ENCODE measurements at regions not wholly inside any gene's neighbourhood (a gene's known extent, or its start where the extent isn't known, plus 50 kb on each side); places are given as distances from the start of the nearest gene placed in this dataset.
"Not testable (repeated sequence)": the region's sequence is repeated elsewhere in the genome, so short reads cannot be mapped to it uniquely, and the experiment has no call there.

- no peak for DNase-seq
Observed at GRCh38 chr1:222058249-222058648, 316.4 kb upstream of the DUSP10 start.

DNA sequence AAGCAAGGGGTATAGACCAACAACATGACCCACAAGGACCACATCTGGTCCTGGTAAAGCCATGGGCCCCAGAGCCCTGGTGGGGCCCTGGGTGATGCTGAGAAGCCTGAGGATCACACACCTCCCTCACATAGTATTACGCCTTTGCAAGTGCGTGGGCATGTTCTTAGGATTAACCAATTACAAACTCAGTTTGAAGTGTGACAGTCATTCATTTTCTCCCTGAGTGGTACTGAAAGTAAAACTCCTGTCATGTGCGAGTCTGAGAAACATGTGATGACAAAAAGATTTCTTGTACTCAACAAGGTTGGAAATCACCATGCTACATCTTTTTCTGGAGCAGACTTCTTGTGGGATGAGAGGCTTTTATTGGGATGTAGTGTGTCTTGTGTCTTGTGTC, 315.3 kb upstream of the DUSP10 start:
- no peak for DNase-seq

- DNase-seq = no peak
Observed at GRCh38 chr1:222054416-222054815, 312.5 kb upstream of the DUSP10 start.

GRCh38 chr1:222053790-222054294, 312.0 kb upstream of the DUSP10 start:
- DNase-seq = no peak

DNA sequence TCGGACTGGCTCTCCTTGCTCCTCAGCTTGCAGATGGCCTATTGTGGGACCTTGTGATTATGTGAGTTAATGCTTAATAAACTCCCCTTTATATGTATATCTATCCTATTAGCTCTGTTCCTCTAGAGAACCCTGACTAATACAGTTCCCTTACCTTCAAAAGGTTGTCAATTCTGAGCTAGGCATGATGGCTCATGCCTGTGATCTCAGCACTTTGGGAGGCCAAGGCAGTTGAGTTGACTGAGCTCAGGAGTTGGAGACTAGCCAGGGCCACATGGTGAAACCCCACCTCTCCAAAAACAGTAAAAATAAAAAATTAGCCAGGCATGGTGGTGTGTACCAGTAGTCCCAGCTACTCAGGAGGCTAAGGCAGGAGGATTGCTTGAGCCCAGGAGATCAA, 309.4 kb upstream of the DUSP10 start:
- not testable (repeated sequence) for DNase-seq

DNA sequence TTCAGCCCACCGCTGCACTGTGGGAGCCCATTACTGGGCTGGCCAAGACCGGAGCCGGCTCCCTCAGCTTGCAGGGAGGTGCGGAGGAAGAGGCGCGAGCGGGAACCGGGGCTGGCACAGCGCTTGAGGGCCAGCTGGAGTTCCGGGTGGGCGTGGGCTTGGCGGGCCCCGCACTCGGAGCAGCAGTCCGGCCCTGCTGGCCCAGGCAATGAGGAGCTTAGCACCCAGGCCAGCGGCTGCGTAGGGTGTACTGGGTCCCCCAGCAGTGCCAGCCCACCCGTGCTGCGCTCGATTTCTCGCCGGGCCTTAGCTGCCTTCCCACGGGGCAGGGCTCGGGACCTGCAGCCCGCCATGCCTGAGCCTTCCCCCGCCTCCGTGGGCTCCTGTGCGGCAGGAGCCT, 307.8 kb upstream of the DUSP10 start:
- not testable (repeated sequence) for DNase-seq

DNA sequence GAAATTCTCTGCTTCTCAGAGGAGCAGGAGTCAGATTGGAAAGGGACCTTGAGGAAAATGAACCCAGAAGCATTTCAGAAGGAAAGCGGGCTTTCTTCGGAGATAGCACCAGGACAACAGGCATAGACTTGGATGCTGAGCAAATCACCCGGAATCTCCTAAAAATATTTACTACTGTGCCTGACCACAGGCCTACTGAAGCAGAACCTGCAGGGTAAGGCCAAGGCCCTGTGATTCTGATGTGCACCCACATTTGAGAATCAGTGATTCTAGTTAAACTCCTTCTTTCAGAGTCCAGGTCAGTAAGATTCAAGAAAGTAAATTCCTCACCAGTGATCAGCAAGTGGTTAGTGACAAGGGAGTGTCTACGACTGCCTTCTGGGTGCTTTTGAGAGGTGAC, 307.3 kb upstream of the DUSP10 start:
- DNase-seq = no peak

DNA sequence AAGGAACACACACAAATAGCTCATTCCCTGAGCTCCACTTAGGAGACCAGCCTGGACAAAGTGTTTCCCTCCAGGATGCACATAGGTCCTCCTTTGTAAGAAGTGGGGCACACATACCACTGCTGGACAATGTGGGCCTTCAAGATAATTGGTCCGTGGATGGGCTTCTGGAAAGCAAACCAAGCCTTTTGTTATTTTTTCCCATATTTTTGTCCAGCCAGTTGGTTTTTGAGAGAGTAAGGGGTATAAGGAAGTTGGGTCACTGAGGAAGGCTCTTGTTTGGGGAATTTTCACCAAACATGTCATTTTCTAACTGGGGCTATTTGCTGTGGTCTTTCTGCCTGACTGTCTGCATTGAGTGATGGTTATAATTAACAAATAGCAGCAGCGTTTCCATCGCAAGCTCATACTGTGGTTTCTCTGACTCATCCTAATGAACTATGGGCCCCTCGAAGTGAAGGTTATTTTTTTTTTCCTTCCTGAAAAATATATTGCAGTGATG, 306.3 kb upstream of the DUSP10 start:
- DNase-seq = no peak

- DNase-seq = no peak
Observed at GRCh38 chr1:222047366-222047765, 305.5 kb upstream of the DUSP10 start.

DNA sequence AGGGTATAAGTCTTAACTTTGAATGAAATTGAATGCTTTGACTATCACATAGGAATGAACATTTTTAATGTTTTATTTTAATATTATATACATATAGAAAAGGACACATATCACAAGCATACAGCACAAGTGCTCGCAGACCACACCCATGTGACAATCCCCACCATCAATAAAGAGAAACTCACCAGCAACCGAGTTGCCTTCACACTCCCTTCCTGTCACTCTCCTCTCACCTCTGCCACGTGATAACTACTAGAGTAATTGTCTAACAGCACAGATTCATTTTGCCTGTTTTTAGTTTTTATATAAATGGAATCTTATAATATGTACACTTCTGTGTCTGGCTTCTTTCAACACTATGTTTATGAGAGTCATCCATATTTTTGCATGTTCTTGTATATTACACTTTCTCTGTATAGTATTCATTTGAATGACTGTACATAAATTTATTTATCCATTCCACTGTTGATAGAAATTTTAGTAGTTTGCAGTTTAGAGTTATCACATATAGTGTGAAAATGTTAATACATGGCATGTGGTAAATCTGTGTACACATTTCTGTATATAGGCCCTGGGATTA, 304.9 kb upstream of the DUSP10 start:
- DNase-seq = no peak

DNA sequence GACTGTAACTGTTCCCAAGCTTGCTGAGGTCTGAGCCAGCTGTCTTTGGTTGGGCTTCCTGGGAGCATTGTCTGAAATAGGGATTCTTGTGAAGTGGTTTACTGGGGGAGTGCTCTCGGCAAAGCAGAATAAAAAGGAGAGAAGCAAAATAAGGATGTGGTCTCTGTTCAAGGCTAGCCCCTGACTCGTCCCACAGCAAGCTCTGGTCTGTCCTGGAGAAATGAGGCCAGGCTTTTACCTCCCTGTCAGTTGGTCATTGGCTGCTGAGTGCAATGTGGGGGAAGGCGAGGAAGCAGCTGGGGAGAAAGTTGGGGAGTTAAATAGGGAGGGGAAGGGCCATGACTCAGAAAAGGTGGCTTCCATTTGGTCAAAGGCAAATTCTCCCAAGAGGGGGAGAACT, 303.9 kb upstream of the DUSP10 start:
- no peak for DNase-seq

GRCh38 chr1:222045236-222045635, 303.3 kb upstream of the DUSP10 start:
- DNase-seq = no peak

- DNase-seq = peak; percentile 24
Observed at GRCh38 chr1:222043444-222044292, 301.8 kb upstream of the DUSP10 start.

DNA sequence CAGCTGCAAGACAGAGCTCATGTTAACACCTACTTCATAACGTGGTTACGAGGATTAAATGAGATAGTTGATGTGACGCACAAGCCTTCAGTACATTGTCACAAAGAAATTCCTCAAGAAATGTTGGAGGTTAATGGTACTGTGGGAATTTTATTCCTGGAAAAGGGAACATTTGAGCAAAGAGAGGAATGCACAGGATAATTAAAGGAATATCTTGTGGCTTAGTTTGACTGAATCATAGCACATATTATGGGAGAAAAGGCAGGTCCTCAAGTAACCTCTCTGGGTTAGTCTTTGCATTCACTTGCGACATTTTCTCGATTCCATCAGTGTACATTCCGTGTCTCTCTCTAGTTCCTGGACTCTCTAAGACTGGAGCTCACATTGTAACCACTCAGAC, 300.2 kb upstream of the DUSP10 start:
- DNase-seq = no peak

GRCh38 chr1:222040955-222041354, 299.1 kb upstream of the DUSP10 start:
- no peak for DNase-seq

DNA sequence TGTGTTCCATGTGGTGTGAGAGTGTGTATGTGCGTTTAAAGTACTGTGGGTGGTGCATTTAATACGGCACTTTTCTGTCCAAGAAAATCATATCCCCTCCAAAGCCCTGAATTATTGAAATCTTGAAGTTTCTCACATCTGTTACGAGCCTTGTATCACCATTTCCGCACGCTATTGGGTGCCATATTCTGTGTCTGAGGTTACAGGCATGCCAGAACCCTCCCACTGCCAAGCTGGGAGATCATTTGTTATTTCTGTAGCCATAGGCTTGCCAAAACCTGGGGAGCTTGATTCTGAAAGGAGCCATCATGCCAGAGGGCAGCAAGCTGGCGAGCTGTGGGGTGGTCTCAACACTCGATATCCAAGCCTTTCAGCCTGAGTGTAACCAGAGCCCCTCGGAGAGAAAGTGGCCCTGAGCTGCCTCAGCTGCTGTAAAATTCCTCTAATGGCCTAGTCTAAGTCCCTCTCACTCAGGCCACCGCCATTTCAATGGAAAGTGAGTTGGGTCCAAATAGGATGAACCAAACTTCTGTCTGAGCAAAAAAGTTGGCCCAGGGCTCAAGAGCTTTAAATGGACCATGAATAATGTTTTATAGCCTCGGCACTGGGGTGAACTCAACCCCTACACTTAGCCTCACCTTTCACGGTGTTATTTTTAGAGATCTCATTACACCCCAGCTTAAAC, 298.4 kb upstream of the DUSP10 start:
- DNase-seq = no peak

- no peak for DNase-seq
Observed at GRCh38 chr1:222038971-222039370, 297.1 kb upstream of the DUSP10 start.

GRCh38 chr1:222037720-222038119, 295.8 kb upstream of the DUSP10 start:
- no peak for DNase-seq

GRCh38 chr1:222034790-222035189, 292.9 kb upstream of the DUSP10 start:
- no peak for DNase-seq

GRCh38 chr1:222033450-222033849, 291.6 kb upstream of the DUSP10 start:
- DNase-seq = no peak

GRCh38 chr1:222031318-222031717, 289.4 kb upstream of the DUSP10 start:
- DNase-seq = no peak

DNA sequence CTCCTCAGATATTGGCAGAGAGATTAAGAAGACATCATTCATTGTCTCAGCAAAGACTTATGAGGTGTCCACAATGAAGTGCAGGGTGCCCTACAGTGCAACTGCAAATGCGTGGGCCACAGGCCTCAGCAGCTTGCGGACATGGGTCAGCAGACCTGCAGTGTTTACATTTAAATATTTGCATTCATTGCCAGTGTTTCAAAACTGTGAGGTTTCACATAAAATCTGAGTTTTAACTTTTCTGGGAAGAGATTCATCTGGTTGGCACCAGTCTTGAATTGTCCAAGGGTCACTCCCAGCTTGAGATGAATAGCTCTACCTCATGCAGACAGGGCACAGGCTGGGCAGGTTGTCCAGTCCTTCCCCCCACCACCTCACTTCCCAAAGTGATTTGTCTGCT, 286.8 kb upstream of the DUSP10 start:
- DNase-seq = no peak

DNA sequence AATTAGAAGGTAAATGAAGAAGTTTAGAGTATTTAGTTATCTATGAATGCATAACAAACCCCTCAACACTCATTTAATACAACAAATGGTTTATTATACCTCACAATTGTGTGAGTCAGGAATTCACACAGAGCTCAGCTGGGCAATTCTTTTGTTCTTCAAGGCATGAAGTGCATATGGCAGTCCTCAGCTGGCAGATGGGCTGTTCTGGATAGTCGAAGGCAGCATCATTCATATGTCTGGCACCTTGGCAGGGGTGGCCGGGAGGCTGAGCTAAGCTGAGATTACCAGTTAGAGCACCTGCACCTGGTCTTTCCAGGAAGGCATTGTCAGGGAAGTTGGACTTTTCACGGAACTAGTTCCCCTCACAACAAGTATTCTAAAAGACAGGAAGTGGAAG, 286.2 kb upstream of the DUSP10 start:
- no peak for DNase-seq

GRCh38 chr1:222026280-222026679, 284.4 kb upstream of the DUSP10 start:
- DNase-seq = no peak
